Thyroid gland (tissue), 4 donors: ENCODE measurements at regions not wholly inside any gene's neighbourhood (a gene's known extent, or its start where the extent isn't known, plus 50 kb on each side); places are given as distances from the start of the nearest gene placed in this dataset.

Source experiments
- DNase-seq, 2 donors: peaks; one replicate each; pipeline ENCODE4 v3.0.0-alpha.2; 2019
- H3K27ac ChIP-seq, 3 donors: fragments of 200-600 bp; sonication (generic); 1 replicate in 2 of 3; 2 replicates in 1 of 3; pipeline ENCODE4 v1.5.1; 2016 to 2019; ENCODE audit warnings: mild to moderate bottlenecking in 1 of 3, moderate library complexity in 1 of 3
- H3K27me3 ChIP-seq: fragments of 200-600 bp; sonication (generic); one replicate; pipeline ENCODE4 v1.5.1; 2019
- H3K36me3 ChIP-seq, 2 donors: fragments of 200-600 bp; sonication (generic); one replicate each; pipeline ENCODE4 v1.5.1; 2016 to 2019
- H3K4me1 ChIP-seq, 2 donors: fragments of 200-600 bp; sonication (generic); one replicate each; pipeline ENCODE4 v1.5.1; 2017 to 2019
- H3K4me3 ChIP-seq, 3 donors: fragments of 200-600 bp; sonication (generic); replicated peaks in 1 of 3; 1 replicate in 2 of 3; 2 replicates in 1 of 3; pipeline ENCODE4 v1.5.1; 2016; ENCODE audit warnings: mild to moderate bottlenecking in 1 of 3
- H3K9me3 ChIP-seq: fragments of 200-600 bp; sonication (generic); one replicate; pipeline ENCODE4 v1.5.1; 2017
- CTCF ChIP-seq, 6 experiments: fragments of 200-600 bp in 3 of 6; fragments of 450-650 bp in 3 of 6; sonication (generic) in 3 of 6; IDR thresholded peaks; one replicate each; pipeline ENCODE4 v1.5.1; 2016 to 2019; ENCODE audit warnings: antibody characterized with exemption in 6 of 6, mild to moderate bottlenecking in 2 of 6, inconsistent platforms in 1 of 6, moderate library complexity in 1 of 6
- POLR2A ChIP-seq, 2 donors: fragments of 450-650 bp; IDR thresholded peaks; one replicate each; pipeline ENCODE4 v1.6.1; 2017; ENCODE audit warnings: antibody characterized with exemption in 2 of 2, mild to moderate bottlenecking in 2 of 2, moderate library complexity in 1 of 2
- WGBS, 2 donors: methylation state at CpG; one replicate each; pipeline ENCODE4 v1.1.5; 2017; 5-methylcytosine and 5-hydroxymethylcytosine counted together
- intact Hi-C: fragments of 100-400 bp; cut with DNase I; formaldehyde crosslinking; loops from one replicate; pipeline ENCODE4 v1.15.1; 2023

- H3K27me3 ChIP-seq: no peaks in the 10 kb centered on the region
- H3K4me3 ChIP-seq: no peak overlapping the region
- 22 to 25% methylated on average over 11 of the region's 11 CpGs for WGBS, 2 donors
- no peaks in the 10 kb centered on the region for H3K36me3 ChIP-seq
- peak; percentile 78 to 97 (median 89) for TF ChIP-seq CTCF (IDR thresholded peaks at IDR 0.05)
- TF ChIP-seq POLR2A (IDR thresholded peaks at IDR 0.05): no peak
- H3K9me3 ChIP-seq: no peaks in the 10 kb centered on the region
- DNase-seq: peak; percentile 85 to 86
- H3K27ac ChIP-seq: no peak overlapping the region
- intact Hi-C loops: loop anchor here (5.0 kb wide), 1 partner anchor 282 kb away; no protein-coding TSS in a partner anchor
- no peaks in the 10 kb centered on the region for H3K4me1 ChIP-seq
Observed at GRCh38 chr3:59575113-59576001, 525.5 kb upstream of the CFAP20DC start.

- TF ChIP-seq POLR2A (IDR thresholded peaks at IDR 0.05): no peak
- no peak for TF ChIP-seq CTCF (IDR thresholded peaks at IDR 0.05)
- DNase-seq: no peak
- WGBS, 2 donors: 63 to 75% methylated on average over 4 of the region's 4 CpGs
- Histone ChIP-seq H3K27ac (no peak overlapping the region), H3K4me3 (no peak overlapping the region), H3K9me3 (no peaks in the 10 kb centered on the region), H3K36me3 (no peaks in the 10 kb centered on the region), H3K4me1 (no peaks in the 10 kb centered on the region), H3K27me3 (no peaks in the 10 kb centered on the region)
- intact Hi-C loops: no loop called here
Observed at GRCh38 chr3:59573911-59574310, 524.1 kb upstream of the CFAP20DC start.

- intact Hi-C loops: no loop called here
- no peak overlapping the region for H3K27ac ChIP-seq
- H3K4me1 ChIP-seq: no peaks in the 10 kb centered on the region
- no peak overlapping the region for H3K4me3 ChIP-seq
- no peaks in the 10 kb centered on the region for H3K9me3 ChIP-seq
- 96 to 97% methylated on average over 5 of the region's 5 CpGs for WGBS, 2 donors
- no peak for DNase-seq
- H3K27me3 ChIP-seq: no peaks in the 10 kb centered on the region
- H3K36me3 ChIP-seq: no peaks in the 10 kb centered on the region
- TF ChIP-seq POLR2A (IDR thresholded peaks at IDR 0.05) (no peak), CTCF (IDR thresholded peaks at IDR 0.05) (no peak)
Observed at GRCh38 chr3:59572106-59572505, 522.3 kb upstream of the CFAP20DC start.

- TF ChIP-seq CTCF (IDR thresholded peaks at IDR 0.05) (no peak), POLR2A (IDR thresholded peaks at IDR 0.05) (no peak)
- Histone ChIP-seq H3K36me3 (no peaks in the 10 kb centered on the region), H3K4me1 (no peaks in the 10 kb centered on the region), H3K27ac (no peak overlapping the region), H3K27me3 (no peaks in the 10 kb centered on the region), H3K4me3 (no peak overlapping the region), H3K9me3 (no peaks in the 10 kb centered on the region)
- no peak for DNase-seq
- intact Hi-C loops: no loop called here
- WGBS, 2 donors: 97 to 100% methylated on average over 1 of the region's 1 CpG
Observed at GRCh38 chr3:59570806-59571205, 521.0 kb upstream of the CFAP20DC start.

GRCh38 chr3:59567661-59568060, 517.8 kb upstream of the CFAP20DC start:
- 85 to 91% methylated on average over 2 of the region's 2 CpGs for WGBS, 2 donors
- H3K4me3 ChIP-seq: no peak overlapping the region
- DNase-seq: no peak
- H3K4me1 ChIP-seq: no peaks in the 10 kb centered on the region
- H3K36me3 ChIP-seq: no peaks in the 10 kb centered on the region
- no peaks in the 10 kb centered on the region for H3K27me3 ChIP-seq
- TF ChIP-seq POLR2A (IDR thresholded peaks at IDR 0.05): no peak
- TF ChIP-seq CTCF (IDR thresholded peaks at IDR 0.05): no peak
- intact Hi-C loops: no loop called here
- no peak overlapping the region for H3K27ac ChIP-seq
- H3K9me3 ChIP-seq: no peaks in the 10 kb centered on the region
